ENCODE measurements at regions not wholly inside any gene's neighbourhood (a gene's known extent, or its start where the extent isn't known, plus 50 kb on each side); places are given as distances from the start of the nearest gene placed in this dataset.

- WGBS, 2 donors: 88 to 97% methylated on average over 7 of the region's 7 CpGs
Observed at GRCh38 chr2:194328456-194328855, 1328.6 kb upstream of the SLC39A10 start.

GRCh38 chr2:194327196-194327888, 1329.7 kb upstream of the SLC39A10 start:
- TF ChIP-seq POLR2A (IDR thresholded peaks at IDR 0.05): no peak
- TF ChIP-seq CTCF (IDR thresholded peaks at IDR 0.05): no peak
- WGBS, 2 donors: 90 to 93% methylated on average over 20 to 23 of the region's 25 CpGs
- no peaks in the 10 kb centered on the region for H3K9me3 ChIP-seq
- H3K27ac ChIP-seq: no peak overlapping the region
- intact Hi-C loops (cut with DNase I): no loop called here
- no peaks in the 10 kb centered on the region for H3K4me1 ChIP-seq
- H3K4me3 ChIP-seq (replicated peaks in 1 of 3): no peak overlapping the region
- no peaks in the 10 kb centered on the region for H3K27me3 ChIP-seq
- DNase-seq: no peak
- no peaks in the 10 kb centered on the region for H3K36me3 ChIP-seq

More at GRCh38 chr2:194328456-194328855, 1328.6 kb upstream of the SLC39A10 start:
- Histone ChIP-seq H3K9me3 (no peaks in the 10 kb centered on the region), H3K36me3 (no peaks in the 10 kb centered on the region), H3K27me3 (no peaks in the 10 kb centered on the region), H3K27ac (no peak overlapping the region), H3K4me1 (no peaks in the 10 kb centered on the region), H3K4me3 (replicated peaks in 1 of 3) (no peak overlapping the region)
- intact Hi-C loops (cut with DNase I): no loop called here
- DNase-seq: no peak
- TF ChIP-seq POLR2A (IDR thresholded peaks at IDR 0.05) (no peak), CTCF (IDR thresholded peaks at IDR 0.05) (no peak)

GRCh38 chr2:194323740-194324139, 1333.3 kb upstream of the SLC39A10 start:
- H3K4me1 ChIP-seq: no peaks in the 10 kb centered on the region
- no peak for DNase-seq
- H3K36me3 ChIP-seq: no peaks in the 10 kb centered on the region
- H3K27me3 ChIP-seq: no peaks in the 10 kb centered on the region
- H3K27ac ChIP-seq: no peak overlapping the region
- TF ChIP-seq CTCF (IDR thresholded peaks at IDR 0.05) (no peak), POLR2A (IDR thresholded peaks at IDR 0.05) (no peak)
- no peak overlapping the region for H3K4me3 ChIP-seq (replicated peaks in 1 of 3)
- intact Hi-C loops (cut with DNase I): no loop called here
- WGBS, 2 donors: 93 to 94% methylated on average over 1 of the region's 1 CpG
- no peaks in the 10 kb centered on the region for H3K9me3 ChIP-seq

GRCh38 chr2:194320520-194320919, 1336.5 kb upstream of the SLC39A10 start:
- no peak overlapping the region for H3K27ac ChIP-seq
- no peak overlapping the region for H3K4me3 ChIP-seq (replicated peaks in 1 of 3)
- H3K9me3 ChIP-seq: no peaks in the 10 kb centered on the region
- H3K36me3 ChIP-seq: no peaks in the 10 kb centered on the region
- H3K27me3 ChIP-seq: no peaks in the 10 kb centered on the region
- no peak for DNase-seq
- intact Hi-C loops (cut with DNase I): no loop called here
- 68 to 73% methylated on average over 2 of the region's 2 CpGs for WGBS, 2 donors
- H3K4me1 ChIP-seq: no peaks in the 10 kb centered on the region
- no peak for TF ChIP-seq CTCF (IDR thresholded peaks at IDR 0.05)
- no peak for TF ChIP-seq POLR2A (IDR thresholded peaks at IDR 0.05)

- Histone ChIP-seq H3K4me1 (no peaks in the 10 kb centered on the region), H3K36me3 (no peaks in the 10 kb centered on the region), H3K27ac (no peak overlapping the region), H3K27me3 (no peaks in the 10 kb centered on the region), H3K4me3 (replicated peaks in 1 of 3) (no peak overlapping the region), H3K9me3 (no peaks in the 10 kb centered on the region)
- 87 to 95% methylated on average over 4 of the region's 4 CpGs for WGBS, 2 donors
- TF ChIP-seq POLR2A (IDR thresholded peaks at IDR 0.05) (no peak), CTCF (IDR thresholded peaks at IDR 0.05) (no peak)
- no peak for DNase-seq
- intact Hi-C loops (cut with DNase I): no loop called here
Observed at GRCh38 chr2:194319222-194319992, 1337.6 kb upstream of the SLC39A10 start.
